Thymus (tissue), 11 donors: ENCODE measurements at regions not wholly inside any gene's neighbourhood (a gene's known extent, or its start where the extent isn't known, plus 50 kb on each side); places are given as distances from the start of the nearest gene placed in this dataset.
"Not testable (repeated sequence)": the region's sequence is repeated elsewhere in the genome, so short reads cannot be mapped to it uniquely, and the experiment has no call there.

Source experiments
- DNase-seq, 9 donors: peaks; one replicate each; pipeline ENCODE4 v3.0.0-alpha.2; 2013; ENCODE audit warnings: low spot score in 9 of 9, low read depth in 6 of 9, missing footprints in 1 of 9
- H3K27ac ChIP-seq, 2 donors: one replicate each; pipeline ENCODE4 v1.5.1; 2013; ENCODE audit warnings: control low read depth in 1 of 2, low read depth in 1 of 2, low read length in 1 of 2, mild to moderate bottlenecking in 1 of 2, moderate library complexity in 1 of 2
- H3K27me3 ChIP-seq, 2 donors: one replicate each; pipeline ENCODE4 v1.5.1; 2013; ENCODE audit warnings: low read length in 1 of 2; ENCODE audit not compliant: control insufficient read depth in 2 of 2, insufficient read depth in 1 of 2
- H3K36me3 ChIP-seq, 2 donors: one replicate each; pipeline ENCODE4 v1.5.1; 2013; ENCODE audit warnings: low read length in 1 of 2, mild to moderate bottlenecking in 1 of 2, moderate library complexity in 1 of 2; ENCODE audit not compliant: control insufficient read depth in 2 of 2, insufficient read depth in 2 of 2
- H3K4me1 ChIP-seq, 2 donors: one replicate each; pipeline ENCODE4 v1.5.1; 2013; ENCODE audit warnings: low read length in 2 of 2; ENCODE audit not compliant: control insufficient read depth in 2 of 2, insufficient read depth in 2 of 2
- H3K4me3 ChIP-seq, 2 donors: one replicate each; pipeline ENCODE4 v1.5.1; 2013; ENCODE audit warnings: low read length in 2 of 2, control low read depth in 1 of 2, mild to moderate bottlenecking in 1 of 2
- H3K9me3 ChIP-seq, 2 donors: one replicate each; pipeline ENCODE4 v1.5.1; 2013; ENCODE audit warnings: low read length in 1 of 2, mild to moderate bottlenecking in 1 of 2; ENCODE audit not compliant: control insufficient read depth in 2 of 2, insufficient read depth in 1 of 2
- WGBS: extraction: QIAGEN DNeasy Blood & Tissue Kit; methylation state at CpG from one replicate; pipeline ENCODE4 v1.1.7; 2013; 5-methylcytosine and 5-hydroxymethylcytosine counted together
- donor health status: healthy.

DNA sequence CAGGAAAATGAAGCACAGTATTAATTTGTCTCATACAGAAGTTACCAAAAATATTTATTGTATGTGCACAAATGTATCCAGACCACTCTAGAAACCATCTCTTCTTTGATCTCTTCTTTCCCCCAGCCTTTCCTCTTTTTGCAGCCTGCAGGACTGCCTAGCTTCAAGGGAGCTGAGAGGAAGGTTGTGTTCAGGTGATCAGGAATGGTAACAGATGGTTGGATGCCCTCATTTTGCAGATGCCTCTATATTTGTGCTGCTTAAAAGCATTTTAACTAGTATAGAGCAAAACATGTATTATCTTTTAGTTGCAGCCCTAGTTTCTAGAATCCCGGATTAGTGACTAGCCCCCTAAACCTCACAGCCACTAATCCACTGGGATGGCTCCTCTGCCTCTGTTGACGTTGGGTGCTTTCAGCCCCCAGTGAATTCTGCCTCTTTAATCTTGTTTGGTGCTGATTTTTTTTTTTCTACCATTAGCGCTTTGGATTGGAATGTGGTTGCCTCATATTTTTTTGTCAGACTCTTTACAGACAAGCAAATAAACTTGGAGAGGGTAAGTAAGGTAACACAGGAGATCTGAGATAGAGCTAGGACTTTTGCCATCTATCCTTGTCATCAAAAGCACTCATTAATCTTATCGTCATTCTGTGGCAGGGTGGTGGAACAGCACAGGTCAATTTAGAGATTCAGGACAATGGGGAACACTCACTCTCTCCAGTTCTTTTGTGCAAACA, 103.8 kb upstream of the NDUFV2 start:
- no peak overlapping the region for H3K4me3 ChIP-seq
- no peak for DNase-seq
- H3K27ac ChIP-seq: no peak overlapping the region
- H3K27me3 ChIP-seq: no peaks in the 10 kb centered on the region
- no peaks in the 10 kb centered on the region for H3K4me1 ChIP-seq
- no peaks in the 10 kb centered on the region for H3K9me3 ChIP-seq
- 87% methylated on average over 4 of the region's 4 CpGs for WGBS
- H3K36me3 ChIP-seq: no peaks in the 10 kb centered on the region

DNA sequence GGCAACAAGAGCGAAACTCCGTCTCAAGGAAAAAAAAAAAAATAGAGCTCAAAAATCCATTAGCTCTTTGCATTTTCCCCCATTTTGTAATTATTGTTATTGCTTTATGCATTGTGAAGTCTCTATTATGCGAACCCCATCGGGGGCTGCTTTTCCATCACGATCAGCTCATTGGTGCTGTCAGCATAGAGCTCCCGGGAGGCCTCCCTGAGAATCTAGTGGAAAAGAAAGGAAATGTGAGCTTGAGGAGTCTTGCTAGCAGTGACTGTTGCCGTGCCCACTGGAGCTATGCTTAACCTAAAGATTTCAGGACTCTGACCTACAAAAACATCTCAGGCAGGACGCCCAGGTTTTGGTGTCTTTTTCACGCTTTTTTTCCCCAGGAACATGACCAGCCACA, 102.6 kb upstream of the NDUFV2 start:
- no peaks in the 10 kb centered on the region for H3K36me3 ChIP-seq
- no peak overlapping the region for H3K4me3 ChIP-seq
- no peaks in the 10 kb centered on the region for H3K9me3 ChIP-seq
- H3K27ac ChIP-seq: no peak overlapping the region
- no peaks in the 10 kb centered on the region for H3K27me3 ChIP-seq
- H3K4me1 ChIP-seq: no peaks in the 10 kb centered on the region
- DNase-seq: no peak
- 92% methylated on average over 9 of the region's 9 CpGs for WGBS

DNA sequence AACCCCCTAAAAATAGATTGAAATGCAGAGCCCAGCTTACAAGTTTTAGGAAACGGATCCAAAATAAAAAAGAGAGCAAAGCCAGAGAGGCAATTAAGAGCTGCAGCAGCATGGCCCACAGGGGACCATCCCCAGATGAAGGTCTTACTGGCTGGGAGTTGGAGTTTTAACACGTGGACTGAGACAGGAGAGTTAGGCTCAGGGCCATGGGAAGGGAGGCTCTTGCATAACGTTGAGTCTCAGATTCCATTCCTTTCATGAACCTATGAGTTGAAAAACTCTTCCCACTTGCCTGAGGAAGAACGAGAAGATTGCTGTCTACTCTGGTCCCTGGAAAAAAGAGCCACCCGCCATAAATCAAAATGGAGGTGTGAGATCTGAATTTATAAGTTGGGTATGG, 101.8 kb upstream of the NDUFV2 start:
- no peak for DNase-seq
- Histone ChIP-seq H3K36me3 (no peaks in the 10 kb centered on the region), H3K27me3 (no peaks in the 10 kb centered on the region), H3K27ac (no peak overlapping the region), H3K4me3 (no peak overlapping the region), H3K4me1 (no peaks in the 10 kb centered on the region), H3K9me3 (peaks cover 0 to 4% of the 10 kb centered on the region in 2 donors)
- WGBS: 86% methylated on average over 5 of the region's 5 CpGs

DNA sequence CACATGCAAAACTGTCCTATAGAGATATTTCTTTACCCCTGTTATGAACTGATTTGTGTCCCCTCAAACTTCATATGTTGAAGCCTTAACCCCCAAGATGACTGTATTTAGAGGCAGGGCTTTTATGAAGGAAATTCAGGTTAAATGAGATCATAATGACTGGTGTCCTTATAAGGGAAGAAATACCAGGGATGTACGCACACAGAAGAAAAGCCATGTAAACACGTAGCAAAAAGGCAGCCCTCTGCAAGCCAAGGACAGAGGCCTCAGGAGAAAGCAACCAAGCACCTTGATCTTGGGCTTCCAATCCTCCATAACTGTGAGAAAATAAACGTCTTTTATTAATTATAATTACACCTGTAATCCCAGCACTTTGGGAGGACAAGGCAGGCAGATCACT, 101.3 kb upstream of the NDUFV2 start:
- H3K36me3 ChIP-seq: no peaks in the 10 kb centered on the region
- no peak for DNase-seq
- no peaks in the 10 kb centered on the region for H3K27me3 ChIP-seq
- H3K4me1 ChIP-seq: no peaks in the 10 kb centered on the region
- H3K27ac ChIP-seq: no peak overlapping the region
- no peak overlapping the region for H3K4me3 ChIP-seq
- peaks cover 0 to 9% of the 10 kb centered on the region in 2 donors for H3K9me3 ChIP-seq
- 95% methylated on average over 3 of the region's 3 CpGs for WGBS

DNA sequence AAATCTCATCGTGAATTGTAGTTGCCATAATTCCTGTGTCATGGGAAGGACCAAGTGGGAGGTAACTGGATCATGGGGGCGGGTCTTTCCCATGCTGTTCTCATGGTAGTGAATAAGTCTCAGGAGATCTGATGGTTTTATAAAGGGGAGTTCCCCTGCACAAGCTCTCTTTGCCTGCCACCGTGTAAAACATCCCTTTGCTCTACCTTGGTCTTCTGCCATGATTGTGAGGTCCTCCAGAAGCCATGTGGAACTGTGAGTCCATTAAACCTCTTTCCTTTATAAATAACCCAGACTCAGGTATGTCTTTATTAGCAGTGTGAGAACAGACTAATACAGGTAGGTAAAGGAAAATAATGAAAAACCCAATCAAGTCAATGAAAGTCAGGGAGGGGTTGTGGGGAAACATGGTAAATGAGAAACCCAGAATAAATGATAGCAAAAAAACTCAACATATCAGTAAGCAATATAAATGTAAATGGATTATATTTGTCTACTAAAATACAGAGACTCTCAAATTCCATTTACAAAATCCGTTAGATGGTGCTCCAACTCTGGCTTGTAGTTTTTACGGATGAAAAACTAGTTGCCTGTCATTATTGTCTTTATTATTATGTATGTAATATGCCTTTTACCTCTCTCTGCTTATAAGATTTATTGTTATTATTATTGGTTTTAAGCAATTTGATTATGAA, 98.9 kb upstream of the NDUFV2 start:
- Histone ChIP-seq H3K36me3 (no peaks in the 10 kb centered on the region), H3K4me1 (no peaks in the 10 kb centered on the region), H3K4me3 (no peak overlapping the region), H3K27me3 (no peaks in the 10 kb centered on the region), H3K27ac (no peak overlapping the region), H3K9me3 (peaks cover 0 to 12% of the 10 kb centered on the region in 2 donors)
- WGBS: 97% methylated on average over 5 of the region's 5 CpGs
- DNase-seq: no peak

DNA sequence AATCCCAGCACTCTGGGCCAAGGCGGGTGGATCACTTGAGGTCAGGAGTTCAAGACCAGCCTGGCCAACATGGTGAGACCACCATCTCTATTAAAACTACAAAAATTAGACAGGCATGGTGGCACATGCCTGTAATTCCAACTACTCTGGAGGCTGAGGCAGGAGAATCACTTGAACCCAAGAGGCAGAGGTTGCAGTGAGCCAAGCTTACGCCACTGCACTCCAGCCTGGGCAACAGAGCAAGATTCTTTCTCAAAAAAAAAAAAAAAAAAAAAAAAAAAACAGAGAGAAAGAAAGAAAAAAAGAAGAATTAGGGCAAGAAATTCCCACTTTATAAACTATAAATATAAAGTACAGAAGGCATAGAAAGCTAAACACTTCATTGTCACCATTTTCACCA, 98.2 kb upstream of the NDUFV2 start:
- peaks cover 0 to 12% of the 10 kb centered on the region in 2 donors for H3K9me3 ChIP-seq
- not testable (repeated sequence) for H3K27me3 ChIP-seq, H3K27ac ChIP-seq, H3K36me3 ChIP-seq, H3K4me3 ChIP-seq, H3K4me1 ChIP-seq, DNase-seq
- whole genome bisulfite sequencing: 96% methylated on average over 2 of the region's 2 CpGs

DNA sequence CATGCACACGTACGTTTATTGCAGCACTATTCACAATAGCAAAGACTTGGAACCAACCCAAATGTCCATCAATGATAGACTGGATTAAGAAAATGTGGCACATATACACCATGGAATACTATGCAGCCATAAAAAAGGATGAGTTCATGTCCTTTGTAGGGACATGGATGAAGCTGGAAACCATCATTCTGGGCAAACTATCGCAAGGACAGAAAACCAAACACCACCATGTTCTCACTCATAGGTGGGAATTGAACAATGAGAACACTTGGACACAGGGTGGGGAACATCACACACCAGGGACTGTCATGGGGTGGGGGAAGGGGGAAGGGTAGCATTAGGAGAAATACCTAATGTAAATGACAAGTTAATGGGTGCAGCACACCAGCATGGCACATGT, 94.8 kb upstream of the NDUFV2 start:
- peaks cover 0 to 12% of the 10 kb centered on the region in 2 donors for H3K9me3 ChIP-seq
- not testable (repeated sequence) for H3K27ac ChIP-seq, DNase-seq, H3K4me1 ChIP-seq, H3K4me3 ChIP-seq, H3K36me3 ChIP-seq, H3K27me3 ChIP-seq
- WGBS: 53% methylated on average over 3 of the region's 3 CpGs

DNA sequence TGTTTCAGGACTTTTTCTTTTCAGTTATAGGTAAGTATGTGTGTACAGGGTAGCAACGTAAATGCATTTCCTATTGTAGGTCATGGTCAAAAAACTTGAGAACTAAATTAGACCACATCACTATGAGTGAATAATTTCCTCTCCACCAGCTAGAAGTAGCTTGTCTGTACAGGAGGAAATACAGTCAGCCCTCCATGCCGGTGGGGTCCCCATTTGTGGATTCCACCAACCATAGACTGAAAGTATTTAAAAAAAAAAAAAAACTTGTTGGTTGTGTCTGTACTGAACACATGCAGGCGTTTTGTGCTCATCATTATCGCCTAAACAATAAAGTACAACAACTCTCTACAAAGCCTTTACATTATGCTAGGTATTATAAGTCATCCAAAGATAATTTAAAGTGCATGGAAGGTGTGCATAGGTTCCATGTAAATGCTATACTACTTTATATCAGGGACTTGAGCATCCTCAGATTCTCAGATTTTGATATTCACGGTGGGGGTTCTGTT, 94.2 kb upstream of the NDUFV2 start:
- Histone ChIP-seq H3K27me3 (no peaks in the 10 kb centered on the region), H3K4me3 (no peak overlapping the region), H3K4me1 (no peaks in the 10 kb centered on the region), H3K36me3 (no peaks in the 10 kb centered on the region), H3K9me3 (peaks cover 0 to 12% of the 10 kb centered on the region in 2 donors), H3K27ac (no peak overlapping the region)
- no peak for DNase-seq
- 77% methylated on average over 5 of the region's 5 CpGs for WGBS
